Ovary (tissue), 3 donors: ENCODE measurements at regions not wholly inside any gene's neighbourhood (a gene's known extent, or its start where the extent isn't known, plus 50 kb on each side); places are given as distances from the start of the nearest gene placed in this dataset.

Experiments
- CTCF ChIP-seq, 3 donors: fragments of 450-650 bp in 2 of 3; fragments of 200-600 bp in 1 of 3; IDR thresholded peaks; one replicate each; pipeline versions ENCODE4 v1.5.1 to v1.8.0; 2016 to 2022; ENCODE audit warnings: antibody characterized with exemption in 3 of 3, mild to moderate bottlenecking in 1 of 3
- EP300 ChIP-seq: sonication (generic); formaldehyde crosslinking; IDR thresholded peaks from one replicate; pipeline ENCODE4 v1.6.1; 2017; ENCODE audit warnings: antibody characterized with exemption
- donor health status: DM: no; HTN: no; CAD: no.

- TF ChIP-seq EP300 = no peak
- no peak for TF ChIP-seq CTCF (IDR thresholded peaks at IDR 0.05)
Observed at GRCh38 chr6:140319209-140319608, 944.8 kb upstream of the CITED2 start.
